ENCODE measurements at regions not wholly inside any gene's neighbourhood (a gene's known extent, or its start where the extent isn't known, plus 50 kb on each side); places are given as distances from the start of the nearest gene placed in this dataset.

DNA sequence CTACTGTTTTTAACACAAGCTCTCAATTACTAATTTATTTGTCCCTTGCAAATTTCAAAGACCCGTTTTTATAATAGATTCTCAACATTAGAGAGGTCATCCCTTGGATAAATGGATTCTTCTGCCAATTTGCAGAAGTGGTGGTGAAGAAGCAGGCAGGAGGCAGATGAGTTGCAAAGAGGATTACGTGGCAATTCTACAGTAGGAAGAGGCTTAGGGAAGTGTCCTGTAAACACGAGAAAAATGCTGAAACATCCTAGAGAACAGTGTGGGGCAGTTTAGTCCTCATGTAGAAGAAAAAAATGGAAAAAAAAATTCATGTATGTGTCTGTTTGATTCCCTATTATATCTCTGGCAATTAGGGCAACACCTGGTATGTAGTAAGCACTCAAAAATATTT, 87.6 kb downstream of the BMP2 start:
- TF ChIP-seq, protein P1, sequence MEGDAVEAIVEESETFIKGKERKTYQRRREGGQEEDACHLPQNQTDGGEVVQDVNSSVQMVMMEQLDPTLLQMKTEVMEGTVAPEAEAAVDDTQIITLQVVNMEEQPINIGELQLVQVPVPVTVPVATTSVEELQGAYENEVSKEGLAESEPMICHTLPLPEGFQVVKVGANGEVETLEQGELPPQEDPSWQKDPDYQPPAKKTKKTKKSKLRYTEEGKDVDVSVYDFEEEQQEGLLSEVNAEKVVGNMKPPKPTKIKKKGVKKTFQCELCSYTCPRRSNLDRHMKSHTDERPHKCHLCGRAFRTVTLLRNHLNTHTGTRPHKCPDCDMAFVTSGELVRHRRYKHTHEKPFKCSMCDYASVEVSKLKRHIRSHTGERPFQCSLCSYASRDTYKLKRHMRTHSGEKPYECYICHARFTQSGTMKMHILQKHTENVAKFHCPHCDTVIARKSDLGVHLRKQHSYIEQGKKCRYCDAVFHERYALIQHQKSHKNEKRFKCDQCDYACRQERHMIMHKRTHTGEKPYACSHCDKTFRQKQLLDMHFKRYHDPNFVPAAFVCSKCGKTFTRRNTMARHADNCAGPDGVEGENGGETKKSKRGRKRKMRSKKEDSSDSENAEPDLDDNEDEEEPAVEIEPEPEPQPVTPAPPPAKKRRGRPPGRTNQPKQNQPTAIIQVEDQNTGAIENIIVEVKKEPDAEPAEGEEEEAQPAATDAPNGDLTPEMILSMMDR (IDR thresholded peaks at IDR 0.05) = no peak
- TF ChIP-seq POLR2AphosphoS5 (IDR thresholded peaks at IDR 0.05) (no peak), POLR2A (IDR thresholded peaks at IDR 0.05) (no peak)

Data from sigmoid colon (tissue), 4 donors.